Nephron (organoid): ENCODE measurements at regions not wholly inside any gene's neighbourhood (a gene's known extent, or its start where the extent isn't known, plus 50 kb on each side); places are given as distances from the start of the nearest gene placed in this dataset.

ENCODE experiments used
- H3K27ac Mint-ChIP-seq, 3 experiments: 2 replicates each; pipeline ENCODE4 v1.8.0; 2020; ENCODE audit warnings: mixed read lengths in 3 of 3, mild to moderate bottlenecking in 2 of 3, moderate library complexity in 1 of 3
- H3K27me3 Mint-ChIP-seq: 2 replicates; pipeline ENCODE4 v1.8.0; 2021; ENCODE audit warnings: low read depth, mild to moderate bottlenecking, moderate library complexity, mixed read lengths
- H3K36me3 Mint-ChIP-seq: 2 replicates; pipeline ENCODE4 v1.8.0; 2020; ENCODE audit warnings: low read depth, mixed read lengths
- H3K4me1 Mint-ChIP-seq: 2 replicates; pipeline ENCODE4 v1.8.0; 2020; ENCODE audit warnings: mixed read lengths
- H3K4me3 Mint-ChIP-seq, 3 experiments: 2 replicates each; pipeline ENCODE4 v1.8.0; 2020; ENCODE audit warnings: mild to moderate bottlenecking in 3 of 3, mixed read lengths in 3 of 3, moderate library complexity in 2 of 3
- H3K9me3 Mint-ChIP-seq: 2 replicates; pipeline ENCODE4 v1.8.0; 2020; ENCODE audit warnings: mixed read lengths
- TF ChIP-seq, protein P1 (sequence below), 3 experiments: fragments of 200-600 bp; sonication (generic); IDR thresholded peaks; one replicate each; pipeline ENCODE4 v1.5.0; 2021; ENCODE audit warnings: antibody characterized with exemption in 3 of 3; ENCODE audit not compliant: unreplicated experiment in 3 of 3

GRCh38 chr13:72444999-72445398 lies 282.4 kb downstream of the MZT1 start:
- H3K36me3 Mint-ChIP-seq: peaks cover 5% of the 10 kb centered on the region
- TF ChIP-seq, protein P1, sequence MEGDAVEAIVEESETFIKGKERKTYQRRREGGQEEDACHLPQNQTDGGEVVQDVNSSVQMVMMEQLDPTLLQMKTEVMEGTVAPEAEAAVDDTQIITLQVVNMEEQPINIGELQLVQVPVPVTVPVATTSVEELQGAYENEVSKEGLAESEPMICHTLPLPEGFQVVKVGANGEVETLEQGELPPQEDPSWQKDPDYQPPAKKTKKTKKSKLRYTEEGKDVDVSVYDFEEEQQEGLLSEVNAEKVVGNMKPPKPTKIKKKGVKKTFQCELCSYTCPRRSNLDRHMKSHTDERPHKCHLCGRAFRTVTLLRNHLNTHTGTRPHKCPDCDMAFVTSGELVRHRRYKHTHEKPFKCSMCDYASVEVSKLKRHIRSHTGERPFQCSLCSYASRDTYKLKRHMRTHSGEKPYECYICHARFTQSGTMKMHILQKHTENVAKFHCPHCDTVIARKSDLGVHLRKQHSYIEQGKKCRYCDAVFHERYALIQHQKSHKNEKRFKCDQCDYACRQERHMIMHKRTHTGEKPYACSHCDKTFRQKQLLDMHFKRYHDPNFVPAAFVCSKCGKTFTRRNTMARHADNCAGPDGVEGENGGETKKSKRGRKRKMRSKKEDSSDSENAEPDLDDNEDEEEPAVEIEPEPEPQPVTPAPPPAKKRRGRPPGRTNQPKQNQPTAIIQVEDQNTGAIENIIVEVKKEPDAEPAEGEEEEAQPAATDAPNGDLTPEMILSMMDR (IDR thresholded peaks at IDR 0.05; ENCODE audit: unreplicated experiment in 3 of 3): no peak
- H3K27me3 Mint-ChIP-seq: no peaks in the 10 kb centered on the region
- H3K9me3 Mint-ChIP-seq: peaks cover 31% of the 10 kb centered on the region
- H3K4me3 Mint-ChIP-seq: no peak overlapping the region
- no peak overlapping the region for H3K27ac Mint-ChIP-seq
- no peaks in the 10 kb centered on the region for H3K4me1 Mint-ChIP-seq

DNA sequence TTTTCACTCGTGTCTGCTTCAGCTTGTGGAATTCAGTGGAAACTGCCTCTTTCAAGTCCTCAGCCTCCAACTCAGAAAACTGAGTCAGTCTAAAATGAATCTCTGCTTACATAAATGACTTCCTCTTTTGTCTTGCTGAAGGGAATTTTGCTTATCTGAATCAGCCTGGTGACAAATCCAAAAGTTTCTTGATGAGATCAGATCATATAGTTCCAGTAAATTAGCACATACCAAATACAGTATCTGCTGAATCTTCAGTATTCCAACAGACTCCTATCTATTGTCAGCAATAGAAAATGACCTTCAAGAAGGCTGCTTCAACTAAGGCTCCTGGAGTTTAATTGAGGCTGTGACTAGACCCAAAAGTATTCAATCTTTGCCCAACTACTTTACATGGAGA lies 290.0 kb downstream of the MZT1 start:
- no peaks in the 10 kb centered on the region for H3K36me3 Mint-ChIP-seq
- H3K27ac Mint-ChIP-seq: peak overlapping the region in 1 of 3 experiments; percentile 25
- no peaks in the 10 kb centered on the region for H3K9me3 Mint-ChIP-seq
- no peaks in the 10 kb centered on the region for H3K4me1 Mint-ChIP-seq
- H3K4me3 Mint-ChIP-seq: no peak overlapping the region
- H3K27me3 Mint-ChIP-seq: no peaks in the 10 kb centered on the region
- TF ChIP-seq, protein P1 (IDR thresholded peaks at IDR 0.05; ENCODE audit: unreplicated experiment in 3 of 3): no peak

DNA sequence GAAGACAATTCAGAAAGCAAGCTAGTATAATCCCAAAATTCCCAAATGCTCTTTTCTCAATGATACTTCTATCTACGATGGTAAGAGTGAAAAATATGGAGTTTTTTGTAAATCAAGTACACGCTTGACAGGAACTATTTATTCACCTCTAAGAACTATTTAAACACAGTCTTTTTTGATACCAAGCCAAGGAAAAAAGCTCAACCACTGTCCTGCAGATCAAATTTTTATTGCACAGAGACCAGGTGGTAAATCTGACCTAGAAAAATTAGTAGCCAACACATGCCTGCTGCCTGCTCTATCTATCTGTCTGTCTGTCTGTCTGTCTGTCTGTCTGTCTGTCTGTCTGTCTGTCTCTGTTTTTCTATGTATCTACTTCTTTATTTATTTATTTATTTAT lies 292.2 kb downstream of the MZT1 start:
- no peaks in the 10 kb centered on the region for H3K4me1 Mint-ChIP-seq
- H3K27me3 Mint-ChIP-seq: no peaks in the 10 kb centered on the region
- no peaks in the 10 kb centered on the region for H3K36me3 Mint-ChIP-seq
- TF ChIP-seq, protein P1 (IDR thresholded peaks at IDR 0.05; ENCODE audit: unreplicated experiment in 3 of 3): no peak
- no peak overlapping the region for H3K4me3 Mint-ChIP-seq
- H3K27ac Mint-ChIP-seq: no peak overlapping the region
- H3K9me3 Mint-ChIP-seq: no peaks in the 10 kb centered on the region

- no peaks in the 10 kb centered on the region for H3K27me3 Mint-ChIP-seq
- no peaks in the 10 kb centered on the region for H3K9me3 Mint-ChIP-seq
- TF ChIP-seq, protein P1 (IDR thresholded peaks at IDR 0.05; ENCODE audit: unreplicated experiment in 3 of 3): no peak
- H3K27ac Mint-ChIP-seq: peak overlapping the region in 1 of 3 experiments; percentile 28
- H3K4me1 Mint-ChIP-seq: no peaks in the 10 kb centered on the region
- no peak overlapping the region for H3K4me3 Mint-ChIP-seq
- no peaks in the 10 kb centered on the region for H3K36me3 Mint-ChIP-seq
These were observed 295.3 kb downstream of the MZT1 start for GRCh38 chr13:72431981-72432682.

GRCh38 chr13:72430923-72431322 lies 296.5 kb downstream of the MZT1 start:
- Mint-ChIP-seq H3K36me3 (no peaks in the 10 kb centered on the region), H3K4me3 (no peak overlapping the region), H3K27ac (no peak overlapping the region), H3K27me3 (no peaks in the 10 kb centered on the region), H3K4me1 (no peaks in the 10 kb centered on the region), H3K9me3 (no peaks in the 10 kb centered on the region)
- TF ChIP-seq, protein P1 (IDR thresholded peaks at IDR 0.05; ENCODE audit: unreplicated experiment in 3 of 3): no peak
